GM12874 (cell line): ENCODE measurements at regions not wholly inside any gene's neighbourhood (a gene's known extent, or its start where the extent isn't known, plus 50 kb on each side); places are given as distances from the start of the nearest gene placed in this dataset.

Source experiments
- CTCF ChIP-seq: IDR thresholded peaks from 2 replicates; pipeline ENCODE4 v1.5.1; 2011; ENCODE audit warnings: low read depth, mild to moderate bottlenecking, control low read depth, low read length, moderate library complexity; ENCODE audit not compliant: insufficient read depth

- no peak for TF ChIP-seq CTCF
Observed at GRCh38 chr1:105516068-105516467, 1540.4 kb upstream of the PRMT6 start.

- no peak for TF ChIP-seq CTCF
Observed at GRCh38 chr1:105533996-105534395, 1522.5 kb upstream of the PRMT6 start.

GRCh38 chr1:105544475-105544874 is 1512.0 kb upstream of the PRMT6 start:
- TF ChIP-seq CTCF = no peak

- TF ChIP-seq CTCF = no peak
Observed at GRCh38 chr1:105556266-105556665, 1500.2 kb upstream of the PRMT6 start.

GRCh38 chr1:105558023-105558422 is 1498.5 kb upstream of the PRMT6 start:
- no peak for TF ChIP-seq CTCF

GRCh38 chr1:105565006-105565405 is 1491.5 kb upstream of the PRMT6 start:
- no peak for TF ChIP-seq CTCF

GRCh38 chr1:105585791-105586190 is 1470.7 kb upstream of the PRMT6 start:
- TF ChIP-seq CTCF = no peak

- no peak for TF ChIP-seq CTCF
Observed at GRCh38 chr1:105591681-105592080, 1464.8 kb upstream of the PRMT6 start.
